ENCODE measurements at regions not wholly inside any gene's neighbourhood (a gene's known extent, or its start where the extent isn't known, plus 50 kb on each side); places are given as distances from the start of the nearest gene placed in this dataset.

GRCh38 chr4:138428611-138429010, 186.5 kb upstream of the SLC7A11 start:
- TF ChIP-seq CTCF (IDR thresholded peaks at IDR 0.05; ENCODE audit: unreplicated experiment) = no peak
- H3K27me3 Mint-ChIP-seq (ENCODE audit: unreplicated experiment) = peaks cover 2% of the 10 kb centered on the region
- H3K4me3 Mint-ChIP-seq (ENCODE audit: unreplicated experiment) = no peak overlapping the region
- no peaks in the 10 kb centered on the region for H3K9me3 Mint-ChIP-seq (ENCODE audit: unreplicated experiment)
- H3K4me1 Mint-ChIP-seq (ENCODE audit: unreplicated experiment) = peaks cover 10% of the 10 kb centered on the region
- no peak for DNase-seq (ENCODE audit: low spot score)
- H3K36me3 Mint-ChIP-seq (ENCODE audit: low read depth, unreplicated experiment) = no peaks in the 10 kb centered on the region
- no peak overlapping the region for H3K27ac Mint-ChIP-seq (ENCODE audit: unreplicated experiment)

- H3K4me3 Mint-ChIP-seq (ENCODE audit: unreplicated experiment) = no peak overlapping the region
- TF ChIP-seq CTCF (IDR thresholded peaks at IDR 0.05; ENCODE audit: unreplicated experiment) = no peak
- no peaks in the 10 kb centered on the region for H3K36me3 Mint-ChIP-seq (ENCODE audit: low read depth, unreplicated experiment)
- no peak overlapping the region for H3K27ac Mint-ChIP-seq (ENCODE audit: unreplicated experiment)
- peaks cover 2% of the 10 kb centered on the region for H3K27me3 Mint-ChIP-seq (ENCODE audit: unreplicated experiment)
- H3K9me3 Mint-ChIP-seq (ENCODE audit: unreplicated experiment) = no peaks in the 10 kb centered on the region
- H3K4me1 Mint-ChIP-seq (ENCODE audit: unreplicated experiment) = peaks cover 20% of the 10 kb centered on the region
- no peak for DNase-seq (ENCODE audit: low spot score)
Measured at GRCh38 chr4:138426786-138427185, 184.6 kb upstream of the SLC7A11 start.

- no peak for TF ChIP-seq CTCF (IDR thresholded peaks at IDR 0.05; ENCODE audit: unreplicated experiment)
- no peaks in the 10 kb centered on the region for H3K36me3 Mint-ChIP-seq (ENCODE audit: low read depth, unreplicated experiment)
- H3K27ac Mint-ChIP-seq (ENCODE audit: unreplicated experiment) = no peak overlapping the region
- H3K4me1 Mint-ChIP-seq (ENCODE audit: unreplicated experiment) = peaks cover 24% of the 10 kb centered on the region
- H3K9me3 Mint-ChIP-seq (ENCODE audit: unreplicated experiment) = no peaks in the 10 kb centered on the region
- no peak for DNase-seq (ENCODE audit: low spot score)
- no peaks in the 10 kb centered on the region for H3K27me3 Mint-ChIP-seq (ENCODE audit: unreplicated experiment)
- H3K4me3 Mint-ChIP-seq (ENCODE audit: unreplicated experiment) = no peak overlapping the region
Measured at GRCh38 chr4:138420471-138420870, 178.3 kb upstream of the SLC7A11 start.

GRCh38 chr4:138414202-138414601, 172.1 kb upstream of the SLC7A11 start:
- no peak overlapping the region for H3K4me3 Mint-ChIP-seq (ENCODE audit: unreplicated experiment)
- DNase-seq (ENCODE audit: low spot score) = no peak
- no peaks in the 10 kb centered on the region for H3K9me3 Mint-ChIP-seq (ENCODE audit: unreplicated experiment)
- H3K27me3 Mint-ChIP-seq (ENCODE audit: unreplicated experiment) = no peaks in the 10 kb centered on the region
- no peaks in the 10 kb centered on the region for H3K36me3 Mint-ChIP-seq (ENCODE audit: low read depth, unreplicated experiment)
- TF ChIP-seq CTCF (IDR thresholded peaks at IDR 0.05; ENCODE audit: unreplicated experiment) = no peak
- H3K27ac Mint-ChIP-seq (ENCODE audit: unreplicated experiment) = no peak overlapping the region
- H3K4me1 Mint-ChIP-seq (ENCODE audit: unreplicated experiment) = no peaks in the 10 kb centered on the region

GRCh38 chr4:138413273-138413672, 171.1 kb upstream of the SLC7A11 start:
- Mint-ChIP-seq H3K9me3 (ENCODE audit: unreplicated experiment) (no peaks in the 10 kb centered on the region), H3K4me1 (ENCODE audit: unreplicated experiment) (no peaks in the 10 kb centered on the region), H3K27ac (ENCODE audit: unreplicated experiment) (no peak overlapping the region), H3K27me3 (ENCODE audit: unreplicated experiment) (no peaks in the 10 kb centered on the region), H3K36me3 (ENCODE audit: low read depth, unreplicated experiment) (no peaks in the 10 kb centered on the region), H3K4me3 (ENCODE audit: unreplicated experiment) (no peak overlapping the region)
- TF ChIP-seq CTCF (IDR thresholded peaks at IDR 0.05; ENCODE audit: unreplicated experiment) = no peak
- DNase-seq (ENCODE audit: low spot score) = no peak

Measured in endothelial cell (in vitro differentiated cells).